Stimulated activated CD4-positive, alpha-beta T cell treated with anti-CD3 and anti-CD28 coated beads, Interleukin-4, amount 100 ng/mL, for 4 hours (primary cell): ENCODE measurements at regions not wholly inside any gene's neighbourhood (a gene's known extent, or its start where the extent isn't known, plus 50 kb on each side); places are given as distances from the start of the nearest gene placed in this dataset.

ENCODE experiments used
- DNase-seq, 2 experiments: peaks; one replicate each; pipeline ENCODE4 v3.0.0-alpha.2; 2020

DNA sequence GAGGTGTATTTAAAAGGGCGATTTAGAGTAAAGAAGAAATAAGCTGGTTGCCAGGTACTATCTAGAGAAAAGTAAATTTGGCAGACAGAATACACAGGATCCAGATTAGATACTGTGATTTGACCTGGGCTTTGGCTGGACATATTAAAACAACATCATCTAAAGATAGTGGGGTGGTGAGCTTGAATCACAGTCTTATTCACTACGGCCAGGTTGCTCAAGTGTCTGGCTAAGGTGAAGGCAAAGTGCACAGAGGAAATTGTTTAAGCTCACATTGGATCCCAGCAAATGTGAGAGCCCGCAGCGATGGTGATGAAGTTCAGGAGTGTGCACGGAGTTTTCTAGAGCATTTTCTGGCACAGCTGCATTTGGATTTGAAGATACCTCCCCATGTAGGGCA is 398.2 kb upstream of the MEF2C start:
- DNase-seq = no peak

DNA sequence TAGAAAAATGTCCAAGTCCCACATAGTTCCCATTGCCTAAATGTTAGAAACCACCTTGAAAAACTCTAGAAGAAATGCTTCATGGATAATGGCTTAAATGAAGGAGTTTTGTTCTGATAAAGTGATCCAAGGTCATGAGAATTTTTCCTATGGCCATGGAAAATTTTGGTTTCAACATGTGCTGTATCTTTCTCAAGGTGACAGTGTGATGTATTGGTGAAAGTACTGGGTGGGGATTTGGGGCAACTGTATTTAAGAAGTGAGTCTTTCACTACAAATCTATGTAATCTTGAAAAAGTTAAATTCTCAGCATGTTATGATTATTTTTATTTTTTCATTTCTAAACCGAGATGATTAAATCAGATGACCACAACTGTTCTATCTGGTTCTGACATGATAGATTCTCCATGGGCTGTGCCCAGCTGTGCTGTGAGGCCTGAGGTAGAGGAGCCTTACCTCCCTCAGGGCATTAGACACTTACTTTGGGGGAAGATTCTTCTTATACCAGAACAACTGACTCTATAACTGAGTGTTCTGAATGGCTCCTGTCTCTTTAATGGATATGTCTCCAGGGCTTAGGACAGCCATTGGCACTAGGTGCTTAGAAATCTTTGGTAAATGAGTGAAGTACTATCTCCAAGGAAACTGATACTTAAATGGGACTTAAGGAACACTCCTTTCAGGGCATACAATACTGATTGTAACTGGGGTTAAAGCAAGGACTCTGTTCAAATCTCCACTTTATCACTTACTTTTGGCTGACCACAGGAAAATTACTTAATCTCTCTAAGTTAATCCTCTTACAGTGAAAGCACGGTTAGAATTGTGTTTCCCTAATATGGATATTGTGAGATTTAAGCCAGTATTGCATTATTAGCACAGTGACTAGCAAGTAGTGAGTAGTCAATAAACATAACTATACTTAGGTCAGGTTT is 397.4 kb upstream of the MEF2C start:
- no peak for DNase-seq

GRCh38 chr5:89279391-89280036 is 396.5 kb upstream of the MEF2C start:
- DNase-seq = no peak

DNA sequence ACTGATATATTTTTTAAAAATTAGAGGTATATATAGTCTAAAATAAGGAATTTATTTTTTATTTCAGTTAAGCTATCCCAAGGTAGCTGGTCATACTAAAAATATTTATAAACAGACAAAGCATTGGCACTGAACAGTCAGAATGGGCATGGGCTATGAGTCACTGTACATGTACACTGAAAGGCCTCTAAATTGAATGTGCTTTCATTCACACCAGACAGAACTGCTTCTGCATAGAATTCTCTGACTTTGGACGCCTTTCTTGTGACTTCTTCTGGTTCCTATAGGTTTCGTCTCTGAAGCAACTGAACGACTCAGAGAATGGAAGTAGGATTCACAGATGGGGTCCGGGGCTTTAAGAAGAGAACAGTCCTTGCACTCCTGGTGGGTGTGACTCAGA is 394.8 kb upstream of the MEF2C start:
- DNase-seq = no peak

GRCh38 chr5:89276566-89277305 is 393.8 kb upstream of the MEF2C start:
- DNase-seq = no peak

DNA sequence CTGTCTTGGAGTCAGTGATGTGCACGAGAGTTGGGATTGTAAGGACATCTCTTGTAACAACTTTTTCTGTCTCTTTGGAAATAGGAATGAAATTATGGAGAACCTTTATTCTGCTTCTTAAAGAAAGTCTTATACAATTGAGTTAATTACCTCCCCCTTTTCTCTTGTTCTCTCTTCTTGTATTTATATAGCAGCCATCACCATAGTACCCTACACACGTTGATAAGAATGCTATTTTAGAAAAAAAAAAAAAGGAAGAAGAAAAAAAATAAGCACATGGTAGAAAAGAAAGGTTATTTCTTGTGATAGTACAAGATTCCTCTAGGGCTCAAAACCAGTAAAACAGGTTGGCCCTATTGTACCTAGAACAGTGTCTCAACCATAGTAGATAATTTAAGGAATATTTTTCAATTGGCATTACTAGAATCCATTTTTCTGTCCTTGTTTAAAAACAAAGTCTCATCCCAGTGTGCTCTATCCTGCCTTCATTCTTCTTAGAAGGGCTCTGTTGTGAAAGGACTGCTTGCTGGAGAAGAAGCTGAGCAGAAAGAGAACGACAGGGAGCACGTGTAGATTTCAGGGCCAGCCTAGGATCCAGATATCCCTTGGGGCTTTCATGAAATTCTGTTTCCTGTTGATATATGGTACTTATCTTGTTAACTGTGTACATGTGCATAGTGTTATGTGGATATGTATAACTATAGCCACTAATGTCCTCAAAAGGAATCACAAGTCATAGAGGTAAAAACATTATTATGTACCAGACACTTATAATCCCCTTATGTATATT is 392.3 kb upstream of the MEF2C start:
- no peak for DNase-seq

DNA sequence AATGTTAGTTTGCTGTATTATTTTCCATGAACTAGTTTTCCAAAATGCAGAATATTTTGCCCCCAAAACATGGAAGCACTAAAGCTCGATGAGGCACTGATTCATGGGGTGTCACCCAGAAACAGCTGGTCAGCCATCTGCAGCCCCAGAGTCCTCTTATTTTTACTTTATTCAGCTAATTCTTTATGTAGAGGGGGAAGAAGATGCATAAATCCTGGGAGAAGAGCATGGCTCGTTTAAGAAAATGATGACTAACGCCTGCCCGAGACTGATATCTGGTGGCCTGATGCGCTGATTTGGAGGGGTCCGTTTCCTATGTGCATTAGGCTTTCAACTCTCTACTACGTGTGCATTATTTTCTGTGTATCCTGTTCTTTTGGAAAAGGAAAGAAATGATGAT is 390.3 kb upstream of the MEF2C start:
- no peak for DNase-seq

DNA sequence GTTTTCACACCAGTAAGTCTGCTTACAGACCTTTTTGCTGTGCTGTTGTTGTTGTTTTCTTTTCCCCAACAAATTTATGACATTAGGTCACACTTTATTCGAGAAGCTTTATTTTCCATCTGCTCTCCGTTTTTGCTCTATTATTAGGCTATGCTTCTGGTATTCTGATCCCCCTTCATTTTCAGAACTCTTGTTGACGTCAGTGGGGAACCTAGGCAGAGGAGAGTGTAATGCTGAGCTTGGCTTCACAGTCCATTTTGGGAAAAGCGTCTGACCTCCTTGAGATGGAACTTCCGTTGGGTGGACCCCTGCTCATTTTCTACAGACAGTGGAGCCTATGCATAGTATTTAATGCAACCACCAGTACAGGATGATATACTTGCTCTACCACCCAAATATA is 387.9 kb upstream of the MEF2C start:
- DNase-seq = no peak

GRCh38 chr5:89269721-89270120 is 386.7 kb upstream of the MEF2C start:
- DNase-seq = no peak

GRCh38 chr5:89268460-89268859 is 385.5 kb upstream of the MEF2C start:
- no peak for DNase-seq

DNA sequence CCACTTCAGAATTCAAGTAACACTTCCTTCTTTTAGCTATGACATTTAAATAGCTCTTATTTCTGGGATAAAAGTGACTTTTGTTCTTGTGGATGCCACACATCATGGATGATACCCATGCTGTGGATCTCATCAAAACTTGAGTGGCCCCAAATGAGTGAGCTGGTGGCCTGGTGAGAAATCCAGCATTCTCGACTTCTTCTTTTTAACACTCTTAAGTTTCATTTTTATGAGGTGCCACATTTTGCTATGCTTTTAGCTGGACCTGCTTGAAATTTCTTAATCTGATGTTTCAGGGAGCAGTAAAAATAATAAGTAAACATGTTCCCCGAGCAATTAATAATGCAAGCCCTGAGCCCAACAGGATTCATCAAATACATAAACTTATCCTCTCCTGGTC is 384.8 kb upstream of the MEF2C start:
- DNase-seq = no peak

- DNase-seq = no peak
Measured at GRCh38 chr5:89265511-89266179, 382.7 kb upstream of the MEF2C start.

DNA sequence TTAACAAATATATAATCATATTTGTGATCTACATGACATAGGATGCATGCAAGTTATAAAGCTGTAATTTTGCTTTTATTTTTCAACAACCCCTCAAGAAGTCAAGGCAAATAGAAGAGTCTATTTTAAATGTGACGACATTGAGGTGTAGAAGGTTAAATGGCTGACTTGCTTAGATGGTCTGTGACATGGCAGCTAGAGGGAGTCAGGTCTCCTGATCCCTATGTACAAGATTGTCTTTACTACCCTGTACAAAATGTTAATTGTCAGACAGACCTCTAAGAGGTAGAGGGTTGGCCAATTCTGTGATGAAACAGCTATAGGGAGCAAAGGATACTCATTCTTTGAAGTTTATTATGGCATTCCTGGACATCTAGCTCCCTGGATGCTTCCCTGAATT is 380.9 kb upstream of the MEF2C start:
- DNase-seq = no peak

DNA sequence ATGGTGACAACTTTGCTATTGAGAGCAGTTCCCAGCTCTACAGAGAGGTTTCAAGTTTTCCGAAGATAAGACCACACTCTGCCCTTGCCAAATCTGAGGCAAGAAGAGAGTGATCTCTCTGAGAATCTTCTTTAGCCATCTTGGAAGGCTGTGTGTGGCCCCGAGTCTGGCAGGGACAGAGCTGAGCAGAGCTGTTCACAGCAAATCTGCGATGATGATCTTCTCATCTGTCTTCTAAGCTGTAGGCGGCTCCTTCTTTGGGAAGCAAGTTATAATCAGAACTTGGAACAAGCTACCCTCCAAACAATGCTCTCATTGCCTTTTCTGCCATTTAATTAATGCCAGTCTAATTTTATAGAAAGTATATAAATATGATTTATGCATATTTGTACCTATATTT is 379.0 kb upstream of the MEF2C start:
- no peak for DNase-seq

DNA sequence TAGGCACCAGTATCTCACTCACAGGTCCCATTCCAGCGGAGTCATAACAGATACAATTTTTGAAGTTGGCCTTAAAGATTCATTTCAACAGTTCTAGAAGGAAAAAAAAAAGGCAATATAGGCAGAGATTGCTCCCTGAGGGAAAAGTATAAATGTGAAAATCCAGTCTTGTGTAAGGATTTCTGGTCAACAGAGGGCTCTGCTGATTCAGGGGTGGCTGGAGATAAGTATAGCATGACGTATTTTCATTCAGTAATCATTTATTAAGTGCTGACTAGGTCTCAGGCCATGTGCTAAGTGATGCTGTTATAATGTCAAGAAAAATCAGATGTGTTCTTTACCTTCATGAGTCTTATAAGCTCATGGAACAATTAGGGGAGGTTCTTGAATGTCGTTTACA is 377.3 kb upstream of the MEF2C start:
- no peak for DNase-seq

GRCh38 chr5:89255845-89256463 is 373.0 kb upstream of the MEF2C start:
- no peak for DNase-seq

DNA sequence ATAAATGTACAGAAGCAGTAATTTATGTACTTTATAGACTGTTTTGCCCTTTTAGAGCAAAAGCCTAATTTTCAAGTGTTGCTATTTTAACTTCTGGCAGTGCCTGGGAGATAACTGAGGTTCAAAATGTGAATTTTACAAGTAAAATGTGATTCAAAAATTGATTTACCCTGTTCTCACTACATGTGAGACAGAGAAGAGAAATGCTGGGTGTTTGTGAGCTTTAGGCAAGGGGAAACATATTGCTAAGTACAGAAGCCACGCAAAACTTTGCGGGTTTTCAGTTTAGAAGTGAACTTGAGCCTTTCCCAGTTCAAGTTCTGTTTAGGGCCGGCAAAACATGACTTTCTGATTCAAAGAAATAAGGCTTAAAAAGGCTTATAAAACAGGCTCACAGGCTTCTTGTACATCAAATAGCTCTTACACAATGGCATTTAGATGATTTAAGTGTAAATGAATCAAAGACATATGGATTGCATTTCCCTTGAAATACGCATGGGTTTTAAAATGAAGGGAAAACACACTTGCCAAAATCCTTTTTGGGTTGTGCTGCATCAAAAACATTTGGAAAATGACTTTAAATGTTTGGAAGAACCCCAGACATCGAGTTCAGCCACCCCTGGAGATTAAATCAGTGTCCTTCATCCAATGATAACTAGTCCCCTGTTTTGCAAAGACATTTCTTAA is 370.8 kb upstream of the MEF2C start:
- DNase-seq = no peak

- DNase-seq = no peak
Measured at GRCh38 chr5:89246864-89247263, 363.9 kb upstream of the MEF2C start.

GRCh38 chr5:89246252-89246651 is 363.3 kb upstream of the MEF2C start:
- no peak for DNase-seq

- no peak for DNase-seq
Measured at GRCh38 chr5:89243611-89244010, 360.6 kb upstream of the MEF2C start.

DNA sequence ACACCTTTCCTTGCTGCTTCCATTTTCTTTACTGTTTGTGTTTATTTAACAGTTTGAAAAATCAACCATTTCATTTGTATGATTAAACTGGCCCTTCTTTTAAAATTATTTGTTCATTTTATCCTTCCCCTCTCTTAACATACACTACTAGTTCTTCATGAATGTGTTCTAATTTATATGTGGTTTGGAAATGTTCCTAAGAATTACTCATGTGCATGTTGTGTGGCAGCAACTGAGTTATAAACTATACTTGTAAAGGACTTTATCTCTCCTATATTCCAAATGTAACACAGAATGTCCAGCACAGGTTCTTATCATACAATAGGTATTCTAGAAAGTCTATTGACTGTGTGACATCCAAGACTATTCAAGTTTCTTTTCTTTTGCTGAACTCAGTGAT is 358.2 kb upstream of the MEF2C start:
- DNase-seq = no peak
